Tibial artery (tissue), 4 donors: ENCODE measurements at regions not wholly inside any gene's neighbourhood (a gene's known extent, or its start where the extent isn't known, plus 50 kb on each side); places are given as distances from the start of the nearest gene placed in this dataset.

Experiments used
- DNase-seq, 2 donors: peaks; one replicate each; pipeline ENCODE4 v3.0.0-alpha.2; 2019
- H3K27ac ChIP-seq, 2 donors: fragments of 200-600 bp; sonication (generic) in 1 of 2; 1 replicate in 1 of 2; 2 replicates in 1 of 2; pipeline ENCODE4 v1.5.1; 2018 to 2019; ENCODE audit warnings: mild to moderate bottlenecking in 1 of 2
- H3K27me3 ChIP-seq, 2 donors: fragments of 200-600 bp; sonication (generic) in 1 of 2; one replicate each; pipeline versions ENCODE4 v1.5.1 to v1.6.0; 2016 to 2019
- H3K36me3 ChIP-seq, 3 donors: fragments of 200-600 bp; sonication (generic) in 2 of 3; one replicate each; pipeline ENCODE4 v1.5.1; 2016 to 2019; ENCODE audit warnings: mild to moderate bottlenecking in 2 of 3
- H3K4me1 ChIP-seq, 4 donors: fragments of 200-600 bp; sonication (generic) in 2 of 4; 1 replicate in 3 of 4; 2 replicates in 1 of 4; pipeline ENCODE4 v1.5.1; 2016 to 2019
- H3K4me3 ChIP-seq, 2 donors: fragments of 200-600 bp; sonication (generic) in 1 of 2; 1 replicate in 1 of 2; 2 replicates in 1 of 2; pipeline ENCODE4 v1.5.1; 2018 to 2019; ENCODE audit warnings: mild to moderate bottlenecking in 2 of 2
- H3K9me3 ChIP-seq, 3 donors: fragments of 200-600 bp; sonication (generic) in 1 of 3; one replicate each; pipeline ENCODE4 v1.5.1; 2016 to 2019
- CTCF ChIP-seq, 2 experiments: fragments of 200-600 bp in 1 of 2; fragments of 450-650 bp in 1 of 2; IDR thresholded peaks; one replicate each; pipeline ENCODE4 v1.5.1; 2017 to 2019; ENCODE audit warnings: antibody characterized with exemption in 2 of 2, mild to moderate bottlenecking in 1 of 2, moderate library complexity in 1 of 2
- intact Hi-C: fragments of 100-400 bp; cut with DNase I; formaldehyde crosslinking; loops from one replicate; pipeline ENCODE4 v1.15.0; 2023; ENCODE audit warnings: low total_unique reads

GRCh38 chr11:29002816-29003215 lies 894.6 kb downstream of the METTL15 start:
- H3K27ac ChIP-seq, result no peak overlapping the region
- no peak for DNase-seq
- TF ChIP-seq CTCF (IDR thresholded peaks at IDR 0.05), result no peak
- no peak overlapping the region for H3K4me3 ChIP-seq
- no peaks in the 10 kb centered on the region for H3K9me3 ChIP-seq
- intact Hi-C loops, result no loop called here
- no peaks in the 10 kb centered on the region for H3K4me1 ChIP-seq
- no peaks in the 10 kb centered on the region for H3K27me3 ChIP-seq
- no peaks in the 10 kb centered on the region for H3K36me3 ChIP-seq

- Histone ChIP-seq H3K27ac (no peak overlapping the region), H3K27me3 (no peaks in the 10 kb centered on the region), H3K4me3 (no peak overlapping the region), H3K4me1 (no peaks in the 10 kb centered on the region), H3K36me3 (no peaks in the 10 kb centered on the region), H3K9me3 (no peaks in the 10 kb centered on the region)
- no peak for TF ChIP-seq CTCF (IDR thresholded peaks at IDR 0.05)
- no peak for DNase-seq
- intact Hi-C loops, result no loop called here
Observed at GRCh38 chr11:28999620-29000019, 891.4 kb downstream of the METTL15 start.

- H3K27me3 ChIP-seq, result no peaks in the 10 kb centered on the region
- TF ChIP-seq CTCF (IDR thresholded peaks at IDR 0.05), result no peak
- no peaks in the 10 kb centered on the region for H3K9me3 ChIP-seq
- H3K36me3 ChIP-seq, result no peaks in the 10 kb centered on the region
- no peak for DNase-seq
- H3K27ac ChIP-seq, result no peak overlapping the region
- intact Hi-C loops, result no loop called here
- no peaks in the 10 kb centered on the region for H3K4me1 ChIP-seq
- H3K4me3 ChIP-seq, result no peak overlapping the region
Observed at GRCh38 chr11:28992996-28993395, 884.8 kb downstream of the METTL15 start.

GRCh38 chr11:28984231-28984630 lies 876.0 kb downstream of the METTL15 start:
- no peak for TF ChIP-seq CTCF (IDR thresholded peaks at IDR 0.05)
- H3K27ac ChIP-seq, result no peak overlapping the region
- H3K9me3 ChIP-seq, result no peaks in the 10 kb centered on the region
- H3K27me3 ChIP-seq, result no peaks in the 10 kb centered on the region
- H3K36me3 ChIP-seq, result no peaks in the 10 kb centered on the region
- DNase-seq, result no peak
- intact Hi-C loops, result no loop called here
- H3K4me3 ChIP-seq, result no peak overlapping the region
- no peaks in the 10 kb centered on the region for H3K4me1 ChIP-seq

- H3K4me1 ChIP-seq, result no peaks in the 10 kb centered on the region
- no peak overlapping the region for H3K4me3 ChIP-seq
- intact Hi-C loops, result no loop called here
- no peak for TF ChIP-seq CTCF (IDR thresholded peaks at IDR 0.05)
- no peak for DNase-seq
- no peaks in the 10 kb centered on the region for H3K36me3 ChIP-seq
- H3K9me3 ChIP-seq, result no peaks in the 10 kb centered on the region
- no peaks in the 10 kb centered on the region for H3K27me3 ChIP-seq
- no peak overlapping the region for H3K27ac ChIP-seq
Observed at GRCh38 chr11:28983780-28984179, 875.6 kb downstream of the METTL15 start.

GRCh38 chr11:28981381-28981780 lies 873.2 kb downstream of the METTL15 start:
- H3K4me1 ChIP-seq, result no peaks in the 10 kb centered on the region
- no peaks in the 10 kb centered on the region for H3K9me3 ChIP-seq
- DNase-seq, result no peak
- H3K36me3 ChIP-seq, result no peaks in the 10 kb centered on the region
- intact Hi-C loops, result no loop called here
- H3K4me3 ChIP-seq, result no peak overlapping the region
- no peak overlapping the region for H3K27ac ChIP-seq
- TF ChIP-seq CTCF (IDR thresholded peaks at IDR 0.05), result no peak
- H3K27me3 ChIP-seq, result no peaks in the 10 kb centered on the region
